ENCODE measurements at regions not wholly inside any gene's neighbourhood (a gene's known extent, or its start where the extent isn't known, plus 50 kb on each side); places are given as distances from the start of the nearest gene placed in this dataset.

- no peaks in the 10 kb centered on the region for H3K4me1 ChIP-seq (ENCODE audit: insufficient read depth, low read length)
- no peaks in the 10 kb centered on the region for H3K9me3 ChIP-seq (ENCODE audit: control insufficient read depth, low read depth, low read length)
- H3K18ac ChIP-seq (ENCODE audit: insufficient read length, low read depth, low read length) = no peak overlapping the region
- no peaks in the 10 kb centered on the region for H3K79me2 ChIP-seq (ENCODE audit: insufficient read depth, low read length)
- no peaks in the 10 kb centered on the region for H3K36me3 Mint-ChIP-seq (ENCODE audit: insufficient read depth in 1 of 3, low read depth in 3 of 3)
- WGBS (ENCODE audit: extremely low coverage, insufficient read length, low lambda C conversion rate) = no CpG with 5 or more reads among the region's 5 CpGs
- H3K27ac ChIP-seq (ENCODE audit: insufficient read length, low read depth, low read length) = no peak overlapping the region
- TF ChIP-seq CTCF (conservative IDR thresholded peaks at IDR 0.05) = no peak
- H3K14ac ChIP-seq (ENCODE audit: insufficient read depth, low read length) = no peak overlapping the region
- no peak overlapping the region for H2BK15ac ChIP-seq (ENCODE audit: low read depth, low read length)
- no peak overlapping the region for H4K8ac ChIP-seq (replicated peaks; ENCODE audit: insufficient read length, low read depth, low read length)
- no peak overlapping the region for H3K4ac ChIP-seq (ENCODE audit: low read depth, low read length)
- H3K4me1 Mint-ChIP-seq = no peaks in the 10 kb centered on the region
- no peak for DNase-seq
- H3K9me3 Mint-ChIP-seq = no peaks in the 10 kb centered on the region
- H3K4me2 ChIP-seq (ENCODE audit: insufficient read depth, insufficient read length, low read length) = no peak overlapping the region
- H3K23ac ChIP-seq (ENCODE audit: insufficient read length, low read depth, low read length) = no peak overlapping the region
- H4K5ac ChIP-seq (ENCODE audit: insufficient read length, low read depth, low read length) = no peak overlapping the region
- no peak overlapping the region for H2BK5ac ChIP-seq (ENCODE audit: insufficient read length, low read length)
- no peaks in the 10 kb centered on the region for H4K20me1 ChIP-seq (ENCODE audit: control insufficient read depth, insufficient read depth, insufficient read length)
- no peak overlapping the region for H2BK12ac ChIP-seq (ENCODE audit: insufficient read length, low read depth, low read length)
- no peak overlapping the region for H3K27ac Mint-ChIP-seq
- H3K27me3 Mint-ChIP-seq (ENCODE audit: low read depth) = no peaks in the 10 kb centered on the region
- H3K4me3 Mint-ChIP-seq = no peak overlapping the region
- H3K27me3 ChIP-seq (ENCODE audit: insufficient read depth, low read length) = no peaks in the 10 kb centered on the region
- no peak overlapping the region for H2AK5ac ChIP-seq (ENCODE audit: insufficient read length, low read length)
- no peak overlapping the region for H2BK20ac ChIP-seq (ENCODE audit: low read depth, low read length, poor library complexity, severe bottlenecking)
- no peak overlapping the region for H3K56ac ChIP-seq (ENCODE audit: insufficient read length, low read depth, low read length)
- no peak overlapping the region for H4K91ac ChIP-seq (ENCODE audit: insufficient read length, low read depth, low read length)
- H3K9ac ChIP-seq (ENCODE audit: extremely low read depth, insufficient read length, low read length) = no peak overlapping the region
- no peaks in the 10 kb centered on the region for H3K23me2 ChIP-seq (ENCODE audit: insufficient read length, low read depth, low read length, poor library complexity, severe bottlenecking)
- H3T11ph ChIP-seq (ENCODE audit: low read length) = no peak overlapping the region
- H2AFZ ChIP-seq (ENCODE audit: low read length) = no peak overlapping the region
- no peak overlapping the region for H2BK120ac ChIP-seq (ENCODE audit: low read depth, low read length, poor library complexity, severe bottlenecking)
- H3K79me1 ChIP-seq (ENCODE audit: insufficient read depth, low read depth, low read length, poor library complexity, severe bottlenecking) = no peaks in the 10 kb centered on the region
Measured at GRCh38 chr17:63262751-63263476, 183.2 kb downstream of the CYB561 start.
